Muscle layer of colon (tissue), 2 donors: ENCODE measurements at regions not wholly inside any gene's neighbourhood (a gene's known extent, or its start where the extent isn't known, plus 50 kb on each side); places are given as distances from the start of the nearest gene placed in this dataset.

Experiments
- H3K27ac ChIP-seq: one replicate; pipeline ENCODE4 v1.7.0; 2013; ENCODE audit warnings: low read depth, mild to moderate bottlenecking, low read length, moderate library complexity
- H3K27me3 ChIP-seq, 2 donors: one replicate each; pipeline ENCODE4 v1.7.0; 2013; ENCODE audit warnings: low read length in 2 of 2, mild to moderate bottlenecking in 2 of 2; ENCODE audit not compliant: insufficient read depth in 2 of 2, control insufficient read depth in 1 of 2
- H3K36me3 ChIP-seq: one replicate; pipeline ENCODE4 v1.7.0; 2013; ENCODE audit warnings: mild to moderate bottlenecking, low read length; ENCODE audit not compliant: insufficient read depth
- H3K4me1 ChIP-seq: one replicate; pipeline ENCODE4 v1.7.0; 2013; ENCODE audit warnings: mild to moderate bottlenecking, low read length; ENCODE audit not compliant: insufficient read depth
- H3K4me3 ChIP-seq, 2 donors: one replicate each; pipeline ENCODE4 v1.7.0; 2013; ENCODE audit warnings: low read length in 2 of 2, low read depth in 1 of 2, mild to moderate bottlenecking in 1 of 2, moderate library complexity in 1 of 2
- H3K9ac ChIP-seq: one replicate; pipeline ENCODE4 v1.7.0; 2013; ENCODE audit warnings: low read length
- H3K9me3 ChIP-seq: one replicate; pipeline ENCODE4 v1.7.0; 2013; ENCODE audit warnings: mild to moderate bottlenecking, low read length
- donor health status: abdominal sarcoma.
- donor health status: Adenocarcinoma of cecum.

DNA sequence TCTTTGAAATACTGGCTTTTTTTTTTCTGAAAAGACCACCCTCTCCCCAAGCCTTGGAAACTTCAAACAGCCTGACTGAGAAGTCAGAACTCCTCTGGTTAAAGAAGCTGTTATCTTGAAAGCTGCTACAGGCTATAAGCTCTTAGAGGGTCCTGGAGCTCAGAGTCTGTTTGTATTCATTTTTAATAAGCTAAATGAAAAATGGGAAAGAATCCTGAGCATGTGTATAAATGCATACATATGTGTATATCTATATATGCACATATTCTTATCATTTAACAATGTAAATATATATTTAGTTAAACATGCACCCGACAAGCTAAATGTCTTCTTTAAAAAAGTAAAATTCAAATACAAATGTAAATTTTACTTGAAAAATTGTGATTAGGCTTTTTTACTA is 494.9 kb upstream of the POU3F2 start:
- no peaks in the 10 kb centered on the region for H3K36me3 ChIP-seq
- no peaks in the 10 kb centered on the region for H3K9me3 ChIP-seq
- H3K4me3 ChIP-seq, result no peak overlapping the region

DNA sequence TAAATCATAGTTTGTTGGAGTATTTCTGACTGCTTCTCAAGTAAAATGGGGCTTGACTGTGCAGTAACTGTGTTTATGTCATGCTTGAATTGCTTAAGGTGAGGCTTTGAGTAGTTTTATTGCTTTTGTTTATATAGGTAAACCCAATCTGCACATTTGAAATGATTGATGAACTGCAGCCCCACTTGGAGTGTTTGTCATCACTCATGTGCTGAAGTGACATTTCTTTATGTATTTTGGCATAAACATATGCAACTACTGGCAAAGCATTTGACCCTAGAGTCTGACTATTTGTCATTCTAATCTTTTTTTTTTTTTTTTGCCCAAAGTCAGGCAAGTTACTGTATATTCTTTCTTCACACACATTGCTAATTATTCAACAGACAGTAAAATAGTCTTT is 491.4 kb upstream of the POU3F2 start:
- Histone ChIP-seq H3K27ac (no peak overlapping the region), H3K9ac (no peak overlapping the region), H3K9me3 (no peaks in the 10 kb centered on the region), H3K4me3 (no peak overlapping the region), H3K36me3 (no peaks in the 10 kb centered on the region), H3K27me3 (no peaks in the 10 kb centered on the region), H3K4me1 (no peaks in the 10 kb centered on the region)

More for the DNA sequence above, 494.9 kb upstream of the POU3F2 start:
- H3K9ac ChIP-seq, result no peak overlapping the region
- no peak overlapping the region for H3K27ac ChIP-seq
- H3K4me1 ChIP-seq, result no peaks in the 10 kb centered on the region
- no peaks in the 10 kb centered on the region for H3K27me3 ChIP-seq

DNA sequence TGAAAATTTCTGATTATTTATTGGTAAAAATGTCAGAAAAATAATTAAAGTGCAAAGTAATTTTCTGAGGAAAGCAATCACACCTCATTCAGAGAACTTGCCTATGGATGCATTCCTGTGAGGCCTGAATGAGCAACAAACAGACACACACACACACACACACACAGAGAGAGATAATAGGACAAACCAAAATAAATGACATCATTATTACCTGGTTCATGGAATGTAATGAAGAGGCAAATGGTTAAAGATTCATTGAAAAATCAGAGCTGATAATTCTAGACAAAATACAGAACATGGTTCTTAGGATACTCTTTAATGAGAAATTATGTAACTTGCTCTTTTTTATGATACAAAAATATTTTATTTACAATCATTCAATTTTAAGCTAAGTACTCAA is 490.6 kb upstream of the POU3F2 start:
- no peaks in the 10 kb centered on the region for H3K36me3 ChIP-seq
- H3K4me1 ChIP-seq, result no peaks in the 10 kb centered on the region

DNA sequence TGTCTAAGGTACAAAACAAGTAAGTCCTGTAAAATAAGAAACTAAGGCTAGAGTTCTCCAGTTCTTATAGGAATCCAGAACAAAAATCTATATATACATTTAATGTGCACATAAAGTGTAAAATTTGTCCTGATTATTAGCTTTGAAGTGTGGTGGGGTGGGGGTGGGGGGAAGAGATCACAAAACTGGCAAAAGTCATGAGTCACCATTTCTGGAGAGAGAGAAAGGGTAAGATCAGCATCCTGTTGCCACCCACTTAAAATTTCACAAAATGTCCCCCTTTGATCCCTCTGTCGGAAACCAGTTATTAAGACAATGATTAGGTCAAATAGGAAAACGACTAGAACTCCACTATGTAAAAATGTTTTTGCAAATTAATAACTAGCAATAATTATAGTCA is 482.0 kb upstream of the POU3F2 start:
- Histone ChIP-seq H3K4me1 (no peaks in the 10 kb centered on the region), H3K27me3 (no peaks in the 10 kb centered on the region), H3K9me3 (no peaks in the 10 kb centered on the region), H3K9ac (no peak overlapping the region), H3K4me3 (no peak overlapping the region), H3K36me3 (no peaks in the 10 kb centered on the region), H3K27ac (no peak overlapping the region)

More for the DNA sequence above, 490.6 kb upstream of the POU3F2 start:
- no peak overlapping the region for H3K4me3 ChIP-seq
- no peaks in the 10 kb centered on the region for H3K27me3 ChIP-seq
- no peak overlapping the region for H3K27ac ChIP-seq
- no peaks in the 10 kb centered on the region for H3K9me3 ChIP-seq
- H3K9ac ChIP-seq, result no peak overlapping the region

DNA sequence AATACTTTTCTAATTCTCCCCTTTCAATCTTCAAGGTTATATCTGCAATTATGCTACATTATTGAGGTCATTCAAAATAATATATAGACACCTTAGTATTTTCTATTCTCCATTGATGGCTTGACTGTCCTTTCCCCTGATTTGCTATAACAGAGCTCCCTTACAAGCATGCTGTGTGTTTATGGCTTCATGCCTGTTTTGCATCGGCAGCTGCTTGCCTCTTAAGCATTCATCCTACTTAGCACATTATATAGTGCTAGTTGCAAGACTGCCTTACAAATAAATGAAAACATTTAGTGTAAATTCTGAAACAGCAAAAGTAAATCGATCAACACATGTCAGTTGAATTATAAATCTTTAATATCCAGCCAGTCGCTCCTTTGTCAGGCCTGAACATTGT is 476.2 kb upstream of the POU3F2 start:
- Histone ChIP-seq H3K27ac (no peak overlapping the region), H3K9me3 (no peaks in the 10 kb centered on the region), H3K36me3 (no peaks in the 10 kb centered on the region), H3K4me3 (no peak overlapping the region), H3K4me1 (no peaks in the 10 kb centered on the region), H3K27me3 (no peaks in the 10 kb centered on the region), H3K9ac (no peak overlapping the region)

DNA sequence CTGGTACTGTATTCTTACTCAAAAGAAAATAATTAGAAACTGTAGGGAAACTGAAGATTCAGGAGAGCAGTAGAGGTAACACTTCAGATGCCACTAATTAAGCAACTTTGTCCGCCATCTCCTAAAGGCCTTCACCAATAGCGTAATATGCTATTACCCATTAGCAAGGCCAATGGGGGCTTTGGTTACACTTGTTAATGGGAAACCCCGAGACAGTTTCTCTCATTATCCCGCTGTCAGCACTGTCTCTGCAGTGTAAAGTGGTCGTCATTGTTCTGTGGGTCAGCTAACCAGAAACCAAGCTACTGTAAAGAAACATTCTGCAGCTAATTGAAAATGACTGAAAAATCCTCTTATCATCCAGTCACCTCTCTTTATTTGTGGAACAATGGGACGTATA is 468.0 kb upstream of the POU3F2 start:
- Histone ChIP-seq H3K9me3 (no peaks in the 10 kb centered on the region), H3K27ac (no peak overlapping the region)

DNA sequence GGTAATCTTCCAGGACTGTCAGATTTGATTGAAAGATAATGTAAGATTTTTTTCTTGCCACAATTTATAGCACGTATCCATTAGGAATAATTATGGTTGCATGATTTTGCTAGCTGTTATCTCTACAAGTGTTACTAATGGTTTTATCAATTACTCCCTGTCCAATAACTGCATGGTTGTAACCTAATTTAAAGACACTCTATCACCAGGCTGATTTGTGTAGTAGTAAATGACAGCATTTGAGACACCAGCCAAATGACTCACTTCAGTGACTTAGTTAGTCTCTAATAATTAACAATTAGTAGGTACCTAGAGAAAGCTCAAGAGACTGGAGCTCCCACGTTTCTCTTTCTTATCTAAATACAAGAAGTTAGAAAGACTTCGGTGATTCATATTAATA is 453.8 kb upstream of the POU3F2 start:
- Histone ChIP-seq H3K36me3 (no peaks in the 10 kb centered on the region), H3K27ac (no peak overlapping the region), H3K4me1 (no peaks in the 10 kb centered on the region), H3K9me3 (no peaks in the 10 kb centered on the region), H3K4me3 (no peak overlapping the region), H3K9ac (no peak overlapping the region), H3K27me3 (no peaks in the 10 kb centered on the region)

More for the DNA sequence above, 468.0 kb upstream of the POU3F2 start:
- H3K9ac ChIP-seq, result no peak overlapping the region
- H3K4me3 ChIP-seq, result no peak overlapping the region
- H3K4me1 ChIP-seq, result no peaks in the 10 kb centered on the region
- H3K36me3 ChIP-seq, result no peaks in the 10 kb centered on the region
- H3K27me3 ChIP-seq, result no peaks in the 10 kb centered on the region

DNA sequence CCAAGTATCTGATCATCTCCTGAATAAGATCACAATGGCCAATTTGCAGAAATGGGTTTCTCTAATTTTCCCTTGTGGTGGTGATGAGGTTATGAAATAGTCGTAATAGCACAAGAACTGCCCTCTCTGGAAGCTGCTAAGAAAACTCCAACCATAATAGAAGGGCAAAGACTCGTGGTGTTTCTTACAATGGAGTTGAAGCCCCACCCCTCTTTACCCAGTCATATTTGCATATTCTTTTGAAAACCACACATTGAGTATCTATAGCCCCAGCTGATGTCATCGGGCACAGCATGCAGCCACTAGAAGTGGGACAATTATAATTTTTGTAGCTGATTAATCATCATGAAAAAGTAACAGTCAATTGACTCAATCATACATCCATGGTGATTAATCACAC is 452.1 kb upstream of the POU3F2 start:
- no peak overlapping the region for H3K27ac ChIP-seq
- no peaks in the 10 kb centered on the region for H3K36me3 ChIP-seq
- H3K4me1 ChIP-seq, result no peaks in the 10 kb centered on the region
- H3K4me3 ChIP-seq, result no peak overlapping the region
- H3K27me3 ChIP-seq, result no peaks in the 10 kb centered on the region
- H3K9ac ChIP-seq, result no peak overlapping the region
- H3K9me3 ChIP-seq, result no peaks in the 10 kb centered on the region

DNA sequence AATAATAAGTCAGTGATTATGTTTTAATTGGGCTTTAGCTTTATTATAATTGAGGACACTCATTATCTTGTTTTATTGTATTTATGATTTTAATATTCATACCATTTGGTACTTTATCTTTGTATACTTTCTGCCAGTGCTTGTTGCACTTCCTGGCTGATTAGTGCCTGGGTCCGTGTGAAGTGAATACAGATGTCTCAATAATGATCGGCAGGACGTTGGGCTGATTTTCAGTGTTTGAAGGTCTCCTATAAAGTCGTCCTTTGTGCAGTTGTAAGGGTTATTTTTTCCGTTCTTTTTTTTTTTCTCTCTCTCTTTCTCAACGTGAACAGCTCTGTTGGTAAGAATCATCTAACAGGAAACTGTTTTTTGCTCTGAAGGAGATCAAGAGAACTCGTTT is 450.0 kb upstream of the POU3F2 start:
- H3K27me3 ChIP-seq, result no peaks in the 10 kb centered on the region
- H3K4me3 ChIP-seq, result no peak overlapping the region
- no peaks in the 10 kb centered on the region for H3K36me3 ChIP-seq
- H3K9me3 ChIP-seq, result no peaks in the 10 kb centered on the region
- H3K4me1 ChIP-seq, result no peaks in the 10 kb centered on the region
- no peak overlapping the region for H3K9ac ChIP-seq
- H3K27ac ChIP-seq, result no peak overlapping the region

DNA sequence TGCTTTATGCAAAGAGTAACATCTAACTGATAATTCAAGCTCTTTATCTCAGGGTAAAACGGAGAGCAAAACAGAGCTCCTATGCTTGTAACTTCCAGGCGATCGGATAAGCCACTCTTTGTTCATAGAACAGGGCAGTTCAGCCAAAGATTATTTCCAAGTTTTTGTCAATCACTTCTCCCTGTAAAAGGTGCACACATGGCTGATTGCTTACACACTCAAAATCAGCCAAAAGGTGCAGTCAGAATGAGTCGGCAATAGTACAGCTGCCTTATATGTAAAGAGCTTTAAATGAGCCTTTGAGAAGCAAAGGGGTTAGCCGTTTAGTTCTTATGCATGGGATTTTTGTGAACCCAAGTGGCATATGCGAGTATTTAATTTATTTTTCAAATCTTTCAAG is 449.6 kb upstream of the POU3F2 start:
- Histone ChIP-seq H3K4me3 (no peak overlapping the region), H3K27me3 (no peaks in the 10 kb centered on the region), H3K27ac (no peak overlapping the region), H3K36me3 (no peaks in the 10 kb centered on the region), H3K4me1 (no peaks in the 10 kb centered on the region), H3K9ac (no peak overlapping the region), H3K9me3 (no peaks in the 10 kb centered on the region)

DNA sequence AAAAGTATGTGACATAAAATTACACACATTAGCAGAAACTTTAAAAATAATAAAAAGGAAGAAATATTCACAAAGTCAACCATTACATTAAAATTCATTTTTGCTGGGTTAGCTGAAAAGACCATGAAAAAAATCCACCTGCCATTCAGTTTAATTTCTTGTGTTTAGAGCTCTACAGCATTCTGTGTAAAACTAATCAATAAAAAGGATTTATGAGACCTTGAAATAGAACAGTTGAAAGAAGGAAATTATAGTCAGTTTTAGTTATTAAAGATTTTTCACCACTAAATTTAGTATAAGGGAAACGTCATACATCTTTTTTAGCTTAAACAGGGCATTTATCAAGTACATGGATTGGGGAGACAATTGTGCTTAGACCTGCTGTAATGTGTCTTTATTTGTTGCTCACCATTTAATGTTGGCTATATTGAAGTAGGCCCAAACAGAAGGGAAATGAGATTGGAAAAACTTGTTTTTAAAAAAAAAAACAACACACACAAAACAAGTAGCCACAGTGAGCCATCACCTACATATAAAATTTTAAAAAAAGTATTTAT is 438.7 kb upstream of the POU3F2 start:
- H3K36me3 ChIP-seq, result no peaks in the 10 kb centered on the region
- H3K27ac ChIP-seq, result no peak overlapping the region
- no peaks in the 10 kb centered on the region for H3K9me3 ChIP-seq
- no peak overlapping the region for H3K4me3 ChIP-seq
- no peaks in the 10 kb centered on the region for H3K4me1 ChIP-seq
- H3K27me3 ChIP-seq, result no peaks in the 10 kb centered on the region
- no peak overlapping the region for H3K9ac ChIP-seq

DNA sequence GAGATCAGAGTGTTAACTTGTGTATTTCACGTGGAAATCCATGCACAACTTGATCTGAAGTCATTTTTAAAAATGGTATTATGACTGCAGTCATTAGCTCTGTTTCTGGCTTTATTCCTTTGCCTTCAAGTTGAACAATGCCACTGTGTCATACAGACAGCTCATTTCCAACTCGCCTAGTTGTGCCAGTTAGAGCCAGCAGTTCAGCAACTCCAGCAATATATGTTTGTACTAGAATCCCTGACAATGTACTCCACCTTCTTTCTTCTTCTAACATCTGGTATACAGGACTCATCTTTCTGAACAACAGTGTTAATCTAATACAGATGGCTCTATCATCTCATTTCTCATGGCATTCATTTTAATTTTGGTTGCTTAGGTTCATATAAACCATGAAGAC is 418.3 kb upstream of the POU3F2 start:
- Histone ChIP-seq H3K27me3 (no peaks in the 10 kb centered on the region), H3K36me3 (no peaks in the 10 kb centered on the region), H3K9ac (no peak overlapping the region), H3K4me3 (no peak overlapping the region), H3K4me1 (no peaks in the 10 kb centered on the region), H3K27ac (no peak overlapping the region), H3K9me3 (no peaks in the 10 kb centered on the region)
